ENCODE measurements at regions not wholly inside any gene's neighbourhood (a gene's known extent, or its start where the extent isn't known, plus 50 kb on each side); places are given as distances from the start of the nearest gene placed in this dataset.

GRCh38 chr5:56585461-56585860 lies 229.9 kb upstream of the MAP3K1 start:
- peaks cover 46 to 50% of the 10 kb centered on the region in 2 donors for H3K4me1 ChIP-seq (ENCODE audit: control insufficient read depth in 1 of 2, insufficient read depth in 2 of 2, low read length in 2 of 2)
- peaks cover 2% of the 10 kb centered on the region in 2 donors for H3K36me3 Mint-ChIP-seq
- H3K27ac Mint-ChIP-seq = peak overlapping the region; percentile 4 to 74 (median 40)
- H3K4me1 Mint-ChIP-seq = peaks cover 55% of the 10 kb centered on the region
- H3K27ac ChIP-seq (ENCODE audit: low read depth in 1 of 2, low read length in 2 of 2) = no peak overlapping the region
- H3K27me3 Mint-ChIP-seq (ENCODE audit: low read depth in 3 of 3) = peaks cover 0 to 1% (median 0%) of the 10 kb centered on the region in 3 donors
- no peak overlapping the region for H2AFZ ChIP-seq (ENCODE audit: insufficient read depth, low read depth, low read length, poor library complexity, severe bottlenecking)
- H3K4me3 ChIP-seq (replicated peaks in 1 of 3; ENCODE audit: low read depth in 2 of 3, low read length in 3 of 3) = no peak overlapping the region
- DNase-seq = peak; percentile 57 to 71 (median 65)
- H3K36me3 ChIP-seq (replicated peaks in 1 of 2; ENCODE audit: control insufficient read depth in 1 of 2, insufficient read depth in 2 of 2, low read length in 2 of 2) = no peaks in the 10 kb centered on the region
- H3K9me3 Mint-ChIP-seq = peaks cover 0 to 10% (median 6%) of the 10 kb centered on the region in 7 donors
- no peaks in the 10 kb centered on the region for H4K20me1 ChIP-seq (ENCODE audit: insufficient read depth, low read length)
- peaks cover 0 to 3% of the 10 kb centered on the region in 2 donors for H3K9me3 ChIP-seq (replicated peaks in 1 of 2; ENCODE audit: control insufficient read depth in 1 of 2, insufficient read depth in 1 of 2, low read length in 2 of 2)
- H3K27me3 ChIP-seq (ENCODE audit: control insufficient read depth in 2 of 2, insufficient read depth in 2 of 2, low read length in 2 of 2) = no peaks in the 10 kb centered on the region
- H3K4me2 ChIP-seq (replicated peaks; ENCODE audit: extremely low read depth, low read length, poor library complexity, severe bottlenecking) = no peak overlapping the region
- no peak overlapping the region for H3K9ac ChIP-seq (ENCODE audit: insufficient read depth, low read length, poor library complexity, severe bottlenecking)
- no CpG with 5 or more reads among the region's 2 CpGs for WGBS (ENCODE audit: insufficient coverage)
- H3K4me3 Mint-ChIP-seq = peak overlapping the region in 1 of 2 donors; percentile 51
- intact Hi-C loops (cut with micrococcal nuclease) = loop anchor here in 1 of 2 donors (10.0 kb wide), 1 partner anchor 171 kb away; no protein-coding TSS in a partner anchor
- no peaks in the 10 kb centered on the region for H3K79me2 ChIP-seq (ENCODE audit: insufficient read depth, low read length)
- no peak for TF ChIP-seq CTCF (IDR thresholded peaks at IDR 0.05)

GRCh38 chr5:56581426-56581825 lies 233.9 kb upstream of the MAP3K1 start:
- H3K9me3 ChIP-seq (replicated peaks in 1 of 2; ENCODE audit: control insufficient read depth in 1 of 2, insufficient read depth in 1 of 2, low read length in 2 of 2) = peaks cover 0 to 3% of the 10 kb centered on the region in 2 donors
- DNase-seq = no peak
- peaks cover 21 to 23% of the 10 kb centered on the region in 2 donors for H3K4me1 ChIP-seq (ENCODE audit: control insufficient read depth in 1 of 2, insufficient read depth in 2 of 2, low read length in 2 of 2)
- H3K27me3 ChIP-seq (ENCODE audit: control insufficient read depth in 2 of 2, insufficient read depth in 2 of 2, low read length in 2 of 2) = no peaks in the 10 kb centered on the region
- no peak overlapping the region for H3K4me3 ChIP-seq (replicated peaks in 1 of 3; ENCODE audit: low read depth in 2 of 3, low read length in 3 of 3)
- no peak for TF ChIP-seq CTCF (IDR thresholded peaks at IDR 0.05)
- no peak overlapping the region for H3K9ac ChIP-seq (ENCODE audit: insufficient read depth, low read length, poor library complexity, severe bottlenecking)
- no peaks in the 10 kb centered on the region for H4K20me1 ChIP-seq (ENCODE audit: insufficient read depth, low read length)
- Mint-ChIP-seq H3K27ac (no peak overlapping the region), H3K4me1 (peaks cover 24% of the 10 kb centered on the region), H3K27me3 (ENCODE audit: low read depth in 3 of 3) (peaks cover 0 to 1% (median 0%) of the 10 kb centered on the region in 3 donors), H3K4me3 (no peak overlapping the region), H3K36me3 (peaks cover 0 to 2% of the 10 kb centered on the region in 2 donors), H3K9me3 (peaks cover 0 to 10% (median 6%) of the 10 kb centered on the region in 7 donors)
- H3K79me2 ChIP-seq (ENCODE audit: insufficient read depth, low read length) = no peaks in the 10 kb centered on the region
- intact Hi-C loops (cut with micrococcal nuclease) = loop anchor here in 1 of 2 donors (10.0 kb wide), 1 partner anchor 167 kb away; no protein-coding TSS in a partner anchor
- no peak overlapping the region for H3K4me2 ChIP-seq (replicated peaks; ENCODE audit: extremely low read depth, low read length, poor library complexity, severe bottlenecking)
- H3K27ac ChIP-seq (ENCODE audit: low read depth in 1 of 2, low read length in 2 of 2) = no peak overlapping the region
- no peaks in the 10 kb centered on the region for H3K36me3 ChIP-seq (replicated peaks in 1 of 2; ENCODE audit: control insufficient read depth in 1 of 2, insufficient read depth in 2 of 2, low read length in 2 of 2)
- no CpG with 5 or more reads among the region's 1 CpG for WGBS (ENCODE audit: insufficient coverage)
- H2AFZ ChIP-seq (ENCODE audit: insufficient read depth, low read depth, low read length, poor library complexity, severe bottlenecking) = no peak overlapping the region
